ENCODE measurements at regions not wholly inside any gene's neighbourhood (a gene's known extent, or its start where the extent isn't known, plus 50 kb on each side); places are given as distances from the start of the nearest gene placed in this dataset.
A peak's percentile ranks its signal among the peaks of the same experiment; 100 is the strongest.

DNA sequence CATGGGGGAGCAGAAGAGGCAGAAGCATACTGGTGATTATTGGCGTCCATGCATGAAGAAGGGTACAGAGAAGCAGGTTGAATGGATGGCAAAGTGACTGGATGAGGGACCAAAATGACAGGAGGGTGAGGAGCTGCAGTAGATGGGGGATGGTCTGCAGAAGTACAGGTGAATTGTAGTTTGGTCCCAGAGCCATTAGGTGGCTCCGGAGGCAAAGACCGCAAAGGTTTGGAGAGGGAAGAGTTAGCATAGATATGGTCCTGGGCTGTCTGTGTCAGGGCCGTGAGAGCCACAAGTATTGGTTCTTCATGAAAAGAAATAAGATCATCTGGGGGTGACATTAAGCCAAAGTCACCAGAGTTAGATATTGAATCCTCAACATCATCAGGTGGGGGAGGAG lies 59.0 kb upstream of the ZNF726 start:
- DNase-seq: no peak

GRCh38 chr19:23851966-23852365 lies 62.7 kb upstream of the ZNF726 start:
- DNase-seq: no peak

- no peak for DNase-seq
These were observed 74.1 kb upstream of the ZNF681 start for GRCh38 chr19:23832717-23833327.

GRCh38 chr19:23823952-23824389 lies 65.3 kb upstream of the ZNF681 start:
- DNase-seq: peak; percentile 20

DNA sequence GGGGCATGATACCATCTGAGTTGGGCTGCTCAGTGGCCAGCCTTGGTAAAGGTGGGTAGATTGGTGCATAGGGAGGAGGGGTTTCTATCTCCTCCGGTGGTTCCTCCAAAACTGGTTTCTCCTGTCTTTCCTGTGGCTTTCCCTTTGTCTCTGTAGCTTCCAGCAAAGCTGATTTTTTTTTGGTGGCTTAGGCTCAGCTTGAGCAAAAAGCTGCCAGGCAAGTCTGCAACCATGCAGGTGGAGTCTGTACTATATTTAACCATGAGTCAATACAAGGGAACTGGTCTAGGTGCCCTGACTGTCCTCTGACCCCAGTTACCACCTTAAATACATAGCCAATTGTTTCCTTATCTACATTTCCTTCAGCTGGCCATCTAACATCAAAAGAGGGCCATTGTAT lies 64.0 kb upstream of the ZNF681 start:
- no peak for DNase-seq

- peak; percentile 39 for DNase-seq
These were observed 58.8 kb upstream of the ZNF681 start for GRCh38 chr19:23817519-23817918.

- no peak for DNase-seq
These were observed 51.8 kb upstream of the ZNF681 start for GRCh38 chr19:23810496-23810895.
